AG04449 (cell line): ENCODE measurements at regions not wholly inside any gene's neighbourhood (a gene's known extent, or its start where the extent isn't known, plus 50 kb on each side); places are given as distances from the start of the nearest gene placed in this dataset.
"Not testable (repeated sequence)": the region's sequence is repeated elsewhere in the genome, so short reads cannot be mapped to it uniquely, and the experiment has no call there.

ENCODE experiments used
- CTCF ChIA-PET: fragments of 350-600 bp; formaldehyde crosslinking; extraction: SDS; loops from one replicate; lab custom pipeline; 2021; ENCODE audit warnings: antibody characterized with exemption; lab: Yijun Ruan, JAX
- POLR2A ChIA-PET: fragments of 400-600, 350-600 bp; formaldehyde crosslinking; extraction: SDS; loops from one replicate; lab custom pipeline; 2020; ENCODE audit warnings: antibody characterized with exemption, inconsistent platforms; lab: Yijun Ruan, JAX
- DNase-seq: peaks from one replicate; pipeline ENCODE4 v3.0.0-alpha.2; 2010; ENCODE audit warnings: low read depth, low spot score
- H3K4me3 ChIP-seq: 2 replicates; pipeline ENCODE4 v1.5.1; 2011; ENCODE audit warnings: low read depth, mild to moderate bottlenecking, control low read depth, low read length
- CTCF ChIP-seq: IDR thresholded peaks from one replicate; pipeline ENCODE4 v1.5.1; 2011; ENCODE audit warnings: mild to moderate bottlenecking, moderate library complexity, low read length, control low read depth, inconsistent platforms; ENCODE audit not compliant: insufficient read depth; ENCODE audit errors: missing control alignments

GRCh38 chrX:1852082-1852481 is 237.2 kb downstream of the ASMT start:
- ChIA-PET CTCF (no interaction called here), POLR2A (no interaction called here)
- no peak overlapping the region for H3K4me3 ChIP-seq
- no peak for DNase-seq
- TF ChIP-seq CTCF: no peak

GRCh38 chrX:1853447-1853846 is 238.6 kb downstream of the ASMT start:
- DNase-seq: no peak
- CTCF ChIA-PET: no interaction called here
- no peak overlapping the region for H3K4me3 ChIP-seq
- no peak for TF ChIP-seq CTCF
- POLR2A ChIA-PET: no interaction called here

- ChIA-PET POLR2A (no interaction called here), CTCF (no interaction called here)
- no peak for DNase-seq
- no peak overlapping the region for H3K4me3 ChIP-seq
- no peak for TF ChIP-seq CTCF
Observed at GRCh38 chrX:1853916-1854315, 239.1 kb downstream of the ASMT start.

GRCh38 chrX:1854861-1855260 is 240.0 kb downstream of the ASMT start:
- CTCF ChIA-PET, POLR2A ChIA-PET, DNase-seq, H3K4me3 ChIP-seq: not testable (repeated sequence)

GRCh38 chrX:1859266-1859665 is 244.4 kb downstream of the ASMT start:
- CTCF ChIA-PET, DNase-seq, H3K4me3 ChIP-seq, POLR2A ChIA-PET: not testable (repeated sequence)

GRCh38 chrX:1860936-1861594 is 246.2 kb downstream of the ASMT start:
- CTCF ChIA-PET: no interaction called here

GRCh38 chrX:1863995-1864394 is 249.1 kb downstream of the ASMT start:
- DNase-seq, H3K4me3 ChIP-seq, CTCF ChIA-PET, POLR2A ChIA-PET: not testable (repeated sequence)

More at GRCh38 chrX:1860936-1861594, 246.2 kb downstream of the ASMT start:
- POLR2A ChIA-PET: no interaction called here
- H3K4me3 ChIP-seq: no peak overlapping the region
- no peak for DNase-seq
- TF ChIP-seq CTCF: no peak

GRCh38 chrX:1870421-1870820 is 255.6 kb downstream of the ASMT start:
- no peak for DNase-seq
- POLR2A ChIA-PET: no interaction called here
- CTCF ChIA-PET: no interaction called here
- no peak overlapping the region for H3K4me3 ChIP-seq
- no peak for TF ChIP-seq CTCF
